H1 (cell line): ENCODE measurements at regions not wholly inside any gene's neighbourhood (a gene's known extent, or its start where the extent isn't known, plus 50 kb on each side); places are given as distances from the start of the nearest gene placed in this dataset.

Experiments used
- CTCF ChIA-PET: fragments of 300-600 bp; sonication (Branson Sonifier 250); formaldehyde crosslinking; loops from one replicate; lab custom pipeline; 2021; ENCODE audit not compliant: partially characterized antibody; lab: Charles Lee
- POLR2A ChIA-PET: fragments of 300-600 bp; sonication (Branson Sonifier 250); formaldehyde crosslinking; loops from one replicate; lab custom pipeline; 2021; ENCODE audit warnings: inconsistent platforms; ENCODE audit not compliant: partially characterized antibody; lab: Charles Lee
- DNase-seq, 2 experiments: peaks; one replicate each; pipeline versions ENCODE4 v3.0.0 to v3.0.0-alpha.2; 2010 to 2022; ENCODE audit warnings: low spot score in 2 of 2, low read depth in 1 of 2, mixed read lengths in 1 of 2
- FAIRE-seq: peaks from 2 replicates; lab custom pipeline; 2011; peaks lifted over from hg19 to GRCh38; lab: Jason Lieb, UNC
- H2AFZ ChIP-seq: 2 replicates; pipeline ENCODE4 v1.8.1; 2012; ENCODE audit warnings: low read length, inconsistent platforms
- H2AK5ac ChIP-seq: 2 replicates; pipeline ENCODE4 v1.6.1; 2013; ENCODE audit warnings: low read depth, low read length
- H2BK120ac ChIP-seq: replicated peaks from 2 replicates; pipeline ENCODE3; 2013; ENCODE audit warnings: low read depth, low read length, inconsistent platforms
- H2BK12ac ChIP-seq: 2 replicates; pipeline ENCODE4 v1.6.1; 2013; ENCODE audit warnings: low read depth, low read length
- H2BK15ac ChIP-seq: 2 replicates; pipeline ENCODE4 v1.6.1; 2013; ENCODE audit warnings: low read length
- H2BK20ac ChIP-seq: 2 replicates; pipeline ENCODE4 v1.6.1; 2013; ENCODE audit warnings: low read length
- H2BK5ac ChIP-seq: 2 replicates; pipeline ENCODE4 v1.6.1; 2013; ENCODE audit warnings: low read depth, low read length
- H3K14ac ChIP-seq: 2 replicates; pipeline ENCODE4 v1.6.1; 2013; ENCODE audit warnings: inconsistent platforms; ENCODE audit not compliant: insufficient read length
- H3K18ac ChIP-seq: 2 replicates; pipeline ENCODE4 v1.6.1; 2013; ENCODE audit warnings: low read length; ENCODE audit errors: extremely low read depth
- H3K23ac ChIP-seq: 2 replicates; pipeline ENCODE4 v1.6.1; 2013; ENCODE audit warnings: inconsistent platforms; ENCODE audit not compliant: insufficient read length
- H3K23me2 ChIP-seq: 2 replicates; pipeline ENCODE4 v1.6.1; 2013; ENCODE audit warnings: low read depth, low read length
- H3K27ac ChIP-seq: 2 replicates; pipeline ENCODE4 v1.6.1; 2011; ENCODE audit warnings: low read depth, low read length, inconsistent platforms
- H3K27me3 ChIP-seq, 4 experiments: replicated peaks in 1 of 4; 1 replicate in 1 of 4; 2 replicates in 3 of 4; pipeline versions ENCODE4 v1.6.1 to v1.8.1; 2011 to 2013; ENCODE audit warnings: low read length in 3 of 4, mild to moderate bottlenecking in 3 of 4, inconsistent platforms in 2 of 4, mixed read lengths in 2 of 4, moderate library complexity in 1 of 4; ENCODE audit not compliant: control insufficient read depth in 3 of 4, insufficient read depth in 3 of 4; ENCODE audit errors: extremely low read depth in 1 of 4
- H3K36me3 ChIP-seq, 4 experiments: 2 replicates each; pipeline versions ENCODE4 v1.6.1 to v1.8.1; 2011 to 2013; ENCODE audit warnings: mild to moderate bottlenecking in 4 of 4, low read length in 3 of 4, moderate library complexity in 2 of 4, control low read depth in 1 of 4, inconsistent platforms in 1 of 4; ENCODE audit not compliant: insufficient read depth in 4 of 4, control insufficient read depth in 2 of 4
- H3K4ac ChIP-seq: replicated peaks from 2 replicates; pipeline ENCODE3; 2013; ENCODE audit warnings: low read length, low read depth, mixed read lengths, inconsistent platforms; ENCODE audit not compliant: insufficient read length
- H3K4me1 ChIP-seq, 4 experiments: replicated peaks in 1 of 4; 1 replicate in 1 of 4; 2 replicates in 3 of 4; pipeline versions ENCODE4 v1.6.1 to v1.8.1; 2011 to 2013; ENCODE audit warnings: low read length in 3 of 4, inconsistent platforms in 2 of 4, mixed read lengths in 1 of 4; ENCODE audit not compliant: insufficient read depth in 4 of 4, control insufficient read depth in 3 of 4
- H3K4me2 ChIP-seq, 2 experiments: 2 replicates each; pipeline versions ENCODE4 v1.6.1 to v1.8.1; 2011 to 2013; ENCODE audit warnings: low read depth in 2 of 2, low read length in 2 of 2, control low read depth in 1 of 2, inconsistent platforms in 1 of 2, mild to moderate bottlenecking in 1 of 2; ENCODE audit not compliant: insufficient read depth in 1 of 2
- H3K4me3 ChIP-seq, 4 experiments: fragments of 200-600, 300-600 bp in 1 of 4; sonication (generic), shearing (Covaris generic), sonication (Bioruptor Twin) in 1 of 4; 2 replicates each; pipeline versions ENCODE4 v1.5.1 to v1.8.1; 2011 to 2016; ENCODE audit warnings: low read length in 4 of 4, low read depth in 3 of 4, control low read depth in 2 of 4, inconsistent platforms in 2 of 4, mild to moderate bottlenecking in 2 of 4, mixed read lengths in 1 of 4, moderate library complexity in 1 of 4; ENCODE audit not compliant: insufficient read depth in 2 of 4; ENCODE audit errors: extremely low read depth in 1 of 4
- H3K56ac ChIP-seq: replicated peaks from 2 replicates; pipeline ENCODE3; 2013; ENCODE audit warnings: low read depth, mild to moderate bottlenecking, mixed read lengths, low read length, inconsistent platforms; ENCODE audit not compliant: insufficient read length
- H3K79me1 ChIP-seq: 2 replicates; pipeline ENCODE4 v1.6.1; 2013; ENCODE audit warnings: low read depth, low read length, control low read depth
- H3K79me2 ChIP-seq, 2 experiments: 2 replicates each; pipeline versions ENCODE4 v1.6.1 to v1.8.1; 2012 to 2013; ENCODE audit warnings: low read length in 2 of 2, mild to moderate bottlenecking in 2 of 2, inconsistent platforms in 1 of 2; ENCODE audit not compliant: insufficient read depth in 2 of 2, control insufficient read depth in 1 of 2
- H3K9ac ChIP-seq, 4 experiments: replicated peaks in 1 of 4; 1 replicate in 1 of 4; 2 replicates in 3 of 4; pipeline versions ENCODE4 v1.6.1 to v1.8.1; 2011 to 2013; ENCODE audit warnings: low read depth in 3 of 4, low read length in 3 of 4, control low read depth in 2 of 4, mild to moderate bottlenecking in 2 of 4, moderate library complexity in 2 of 4, inconsistent platforms in 1 of 4; ENCODE audit errors: extremely low read depth in 1 of 4
- H3K9me3 ChIP-seq, 2 experiments: 2 replicates each; pipeline versions ENCODE4 v1.6.1 to v1.8.1; 2012 to 2013; ENCODE audit warnings: mild to moderate bottlenecking in 2 of 2, moderate library complexity in 2 of 2, control low read depth in 1 of 2, inconsistent platforms in 1 of 2, low read depth in 1 of 2, low read length in 1 of 2, mixed read lengths in 1 of 2; ENCODE audit not compliant: insufficient read depth in 2 of 2
- H4K20me1 ChIP-seq, 2 experiments: replicated peaks in 1 of 2; 2 replicates each; pipeline versions ENCODE3 to v1.8.1; 2011 to 2013; ENCODE audit warnings: inconsistent platforms in 2 of 2, low read length in 2 of 2, mild to moderate bottlenecking in 1 of 2; ENCODE audit not compliant: insufficient read depth in 2 of 2, control insufficient read depth in 1 of 2
- H4K5ac ChIP-seq: 2 replicates; pipeline ENCODE4 v1.6.1; 2013; ENCODE audit warnings: low read length, low read depth, mixed read lengths, inconsistent platforms; ENCODE audit not compliant: insufficient read length
- H4K8ac ChIP-seq: 2 replicates; pipeline ENCODE4 v1.8.0; 2013; ENCODE audit warnings: mild to moderate bottlenecking, moderate library complexity, low read length, inconsistent platforms; ENCODE audit not compliant: insufficient read depth; ENCODE audit errors: extremely low read depth
- H4K91ac ChIP-seq: replicated peaks from 2 replicates; pipeline ENCODE3; 2013; ENCODE audit warnings: low read length, mixed read lengths, inconsistent platforms; ENCODE audit not compliant: insufficient read length
- CHD2 ChIP-seq: IDR thresholded peaks from 2 replicates; pipeline ENCODE4 v1.6.1; 2012; ENCODE audit warnings: low read length, improper control_type of control experiment
- EP300 ChIP-seq, 2 experiments: IDR thresholded peaks; 1 replicate in 1 of 2; 2 replicates in 1 of 2; pipeline ENCODE4 v1.6.1; 2011 to 2012; ENCODE audit warnings: low read depth in 2 of 2, low read length in 2 of 2, mild to moderate bottlenecking in 2 of 2, borderline replicate concordance in 1 of 2, inconsistent platforms in 1 of 2, moderate library complexity in 1 of 2
- WGBS, 2 experiments: shearing (Covaris generic) in 1 of 2; methylation state at CpG; one replicate each; pipeline versions ENCODE4 v1.1.6 to v1.1.7; 2013 to 2015; ENCODE audit warnings: low lambda C conversion rate in 2 of 2, mixed read lengths in 2 of 2, inconsistent platforms in 1 of 2, low coverage in 1 of 2, missing lambda C conversion rate in 1 of 2; ENCODE audit not compliant: insufficient replicate concordance in 2 of 2, insufficient coverage in 1 of 2, insufficient read length in 1 of 2; ENCODE audit errors: extremely low coverage in 1 of 2, missing lambda C conversion rate in 1 of 2; 5-methylcytosine and 5-hydroxymethylcytosine counted together

DNA sequence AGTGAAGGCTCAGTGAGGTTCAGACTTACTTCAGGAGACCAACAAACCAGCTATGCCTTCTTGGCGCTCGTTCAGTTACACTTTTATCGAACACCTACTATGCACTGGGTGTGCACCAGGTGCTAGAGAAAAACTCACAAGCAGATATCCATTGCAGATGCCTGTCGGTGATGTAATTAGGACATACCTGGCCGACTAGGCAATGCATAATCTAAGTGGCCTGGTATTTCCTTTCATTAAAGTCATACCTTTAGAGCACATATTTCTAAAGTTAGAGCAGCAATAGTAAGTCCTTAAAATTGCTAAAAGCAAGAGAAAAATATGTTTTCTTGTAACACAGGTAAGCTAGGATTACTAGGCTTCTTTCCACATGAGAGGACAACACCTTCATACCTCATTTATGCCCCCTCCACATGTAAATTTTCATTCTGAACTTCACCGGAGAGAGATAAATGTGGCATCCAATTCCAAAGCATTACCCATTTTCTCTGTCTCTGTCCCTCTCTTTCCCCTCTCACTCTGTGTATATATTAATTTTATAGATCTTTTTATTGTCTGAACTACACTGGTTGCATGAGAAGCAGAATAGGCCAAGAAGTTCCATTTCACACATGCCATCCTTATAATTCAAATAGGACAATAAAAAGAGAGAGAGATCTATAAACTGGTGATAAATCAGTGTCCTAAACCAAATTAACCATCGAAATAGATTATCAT lies 242.2 kb downstream of the SPTSSA start:
- 87% methylated on average over 7 of the region's 7 CpGs; no CpG with 5 or more reads in 1 of the 2 experiments for WGBS, 2 experiments
- CTCF ChIA-PET, result interaction anchor here (0.6 to 1.7 kb wide), 5 partner anchors 46 to 379 kb away, joined by 3 to 6 read pairs (median 3); no protein-coding TSS in a partner anchor
- no peak for FAIRE-seq
- TF ChIP-seq CHD2, result no peak
- no peak for TF ChIP-seq EP300 (IDR thresholded peaks at IDR 0.05; ENCODE audit: borderline replicate concordance in 1 of 2, low read depth in 2 of 2, low read length in 2 of 2)

More for the DNA sequence above, 242.2 kb downstream of the SPTSSA start:
- H2BK20ac ChIP-seq, result no peak overlapping the region
- no peaks in the 10 kb centered on the region for H3K79me2 ChIP-seq
- no peak for DNase-seq
- no peaks in the 10 kb centered on the region for H3K36me3 ChIP-seq
- H2AFZ ChIP-seq, result no peak overlapping the region
- H4K20me1 ChIP-seq, result no peaks in the 10 kb centered on the region
- H3K4me1 ChIP-seq, result peaks cover 0 to 6% (median 0%) of the 10 kb centered on the region in 4 experiments; a peak in 2 of 7 replicates
- H3K18ac ChIP-seq, result no peak overlapping the region
- H3K9ac ChIP-seq, result no peak overlapping the region
- H3K4me2 ChIP-seq, result no peak overlapping the region
- no peak overlapping the region for H4K5ac ChIP-seq
- POLR2A ChIA-PET, result no interaction called here
- no peak overlapping the region for H4K91ac ChIP-seq
- no peak overlapping the region for H3K4ac ChIP-seq
- H3K14ac ChIP-seq, result no peak overlapping the region
- H3K9me3 ChIP-seq, result no peaks in the 10 kb centered on the region
- no peak overlapping the region for H2BK120ac ChIP-seq
- H2BK12ac ChIP-seq, result no peak overlapping the region
- no peak overlapping the region for H2AK5ac ChIP-seq
- H4K8ac ChIP-seq, result no peak overlapping the region
- no peak overlapping the region for H3K27ac ChIP-seq
- H3K56ac ChIP-seq, result no peak overlapping the region
- no peak overlapping the region for H3K23ac ChIP-seq
- no peak overlapping the region for H2BK15ac ChIP-seq
- H3K27me3 ChIP-seq, result no peaks in the 10 kb centered on the region
- H3K4me3 ChIP-seq, result no peak overlapping the region
- no peaks in the 10 kb centered on the region for H3K23me2 ChIP-seq
- H3K79me1 ChIP-seq, result no peaks in the 10 kb centered on the region; the same call in 1 of the 2 replicates
- H2BK5ac ChIP-seq, result no peak overlapping the region
